ENCODE measurements at regions not wholly inside any gene's neighbourhood (a gene's known extent, or its start where the extent isn't known, plus 50 kb on each side); places are given as distances from the start of the nearest gene placed in this dataset.

DNA sequence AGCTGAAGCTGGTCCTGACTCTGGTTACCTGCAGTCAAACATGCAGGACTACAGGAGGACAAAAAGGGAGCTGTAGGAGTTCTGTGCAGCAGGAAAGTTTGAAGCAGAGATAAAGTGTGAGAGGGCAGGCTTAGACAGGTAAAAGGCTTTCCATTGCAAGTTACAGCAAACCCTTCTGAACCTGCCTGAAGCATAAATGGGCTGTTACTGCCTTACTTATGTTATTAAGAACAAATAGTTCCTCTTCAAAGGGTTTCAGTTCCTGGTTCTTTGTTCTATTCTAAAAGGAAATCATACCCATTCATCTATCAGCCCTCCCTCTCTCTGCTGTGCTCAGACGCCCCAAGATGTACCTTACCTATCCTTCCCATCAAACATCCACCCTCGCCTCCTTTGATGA lies 52.4 kb upstream of the CACNA2D3 start:
- H3K4me1 Mint-ChIP-seq = peaks cover 7% of the 10 kb centered on the region
- H3K27ac Mint-ChIP-seq = no peak overlapping the region

More for the DNA sequence above, 52.4 kb upstream of the CACNA2D3 start:
- no peaks in the 10 kb centered on the region for H3K27me3 ChIP-seq (ENCODE audit: insufficient read depth)
- no peak overlapping the region for H2AFZ ChIP-seq
- no peaks in the 10 kb centered on the region for H4K20me1 ChIP-seq (replicated peaks; ENCODE audit: insufficient read depth)
- H3K36me3 Mint-ChIP-seq (ENCODE audit: low read depth) = peaks cover 21% of the 10 kb centered on the region
- no peaks in the 10 kb centered on the region for H3K79me2 ChIP-seq (replicated peaks; ENCODE audit: insufficient read depth)
- DNase-seq (ENCODE audit: low spot score) (no peak), ATAC-seq (no peak)
- 0 out of 2 replicates have a peak, but pooled peaks cover 5% of the 10 kb centered on the region for H3K4me1 ChIP-seq (ENCODE audit: insufficient read depth)
- H3K27ac ChIP-seq (ENCODE audit: low read depth) = no peak overlapping the region
- peaks cover 10% of the 10 kb centered on the region for H3K27me3 Mint-ChIP-seq (ENCODE audit: insufficient read depth, low read depth, poor library complexity)
- H3K9me2 ChIP-seq (ENCODE audit: insufficient read depth) = 0 out of 2 replicates have a peak, but pooled peaks cover 3% of the 10 kb centered on the region
- H3K4me2 ChIP-seq = no peak overlapping the region
- no peak overlapping the region for H3K4me3 ChIP-seq
- peaks cover 11% of the 10 kb centered on the region for H3K36me3 ChIP-seq (ENCODE audit: insufficient read depth)
- H3F3A ChIP-seq (replicated peaks; ENCODE audit: low read depth) = no peaks in the 10 kb centered on the region
- no peak for TF ChIP-seq STAT1 (IDR thresholded peaks at IDR 0.05; ENCODE audit: unreplicated experiment)
- TF ChIP-seq, protein P1, sequence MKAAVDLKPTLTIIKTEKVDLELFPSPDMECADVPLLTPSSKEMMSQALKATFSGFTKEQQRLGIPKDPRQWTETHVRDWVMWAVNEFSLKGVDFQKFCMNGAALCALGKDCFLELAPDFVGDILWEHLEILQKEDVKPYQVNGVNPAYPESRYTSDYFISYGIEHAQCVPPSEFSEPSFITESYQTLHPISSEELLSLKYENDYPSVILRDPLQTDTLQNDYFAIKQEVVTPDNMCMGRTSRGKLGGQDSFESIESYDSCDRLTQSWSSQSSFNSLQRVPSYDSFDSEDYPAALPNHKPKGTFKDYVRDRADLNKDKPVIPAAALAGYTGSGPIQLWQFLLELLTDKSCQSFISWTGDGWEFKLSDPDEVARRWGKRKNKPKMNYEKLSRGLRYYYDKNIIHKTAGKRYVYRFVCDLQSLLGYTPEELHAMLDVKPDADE (IDR thresholded peaks at IDR 0.05) = no peak
- TF ChIP-seq, protein P2, sequence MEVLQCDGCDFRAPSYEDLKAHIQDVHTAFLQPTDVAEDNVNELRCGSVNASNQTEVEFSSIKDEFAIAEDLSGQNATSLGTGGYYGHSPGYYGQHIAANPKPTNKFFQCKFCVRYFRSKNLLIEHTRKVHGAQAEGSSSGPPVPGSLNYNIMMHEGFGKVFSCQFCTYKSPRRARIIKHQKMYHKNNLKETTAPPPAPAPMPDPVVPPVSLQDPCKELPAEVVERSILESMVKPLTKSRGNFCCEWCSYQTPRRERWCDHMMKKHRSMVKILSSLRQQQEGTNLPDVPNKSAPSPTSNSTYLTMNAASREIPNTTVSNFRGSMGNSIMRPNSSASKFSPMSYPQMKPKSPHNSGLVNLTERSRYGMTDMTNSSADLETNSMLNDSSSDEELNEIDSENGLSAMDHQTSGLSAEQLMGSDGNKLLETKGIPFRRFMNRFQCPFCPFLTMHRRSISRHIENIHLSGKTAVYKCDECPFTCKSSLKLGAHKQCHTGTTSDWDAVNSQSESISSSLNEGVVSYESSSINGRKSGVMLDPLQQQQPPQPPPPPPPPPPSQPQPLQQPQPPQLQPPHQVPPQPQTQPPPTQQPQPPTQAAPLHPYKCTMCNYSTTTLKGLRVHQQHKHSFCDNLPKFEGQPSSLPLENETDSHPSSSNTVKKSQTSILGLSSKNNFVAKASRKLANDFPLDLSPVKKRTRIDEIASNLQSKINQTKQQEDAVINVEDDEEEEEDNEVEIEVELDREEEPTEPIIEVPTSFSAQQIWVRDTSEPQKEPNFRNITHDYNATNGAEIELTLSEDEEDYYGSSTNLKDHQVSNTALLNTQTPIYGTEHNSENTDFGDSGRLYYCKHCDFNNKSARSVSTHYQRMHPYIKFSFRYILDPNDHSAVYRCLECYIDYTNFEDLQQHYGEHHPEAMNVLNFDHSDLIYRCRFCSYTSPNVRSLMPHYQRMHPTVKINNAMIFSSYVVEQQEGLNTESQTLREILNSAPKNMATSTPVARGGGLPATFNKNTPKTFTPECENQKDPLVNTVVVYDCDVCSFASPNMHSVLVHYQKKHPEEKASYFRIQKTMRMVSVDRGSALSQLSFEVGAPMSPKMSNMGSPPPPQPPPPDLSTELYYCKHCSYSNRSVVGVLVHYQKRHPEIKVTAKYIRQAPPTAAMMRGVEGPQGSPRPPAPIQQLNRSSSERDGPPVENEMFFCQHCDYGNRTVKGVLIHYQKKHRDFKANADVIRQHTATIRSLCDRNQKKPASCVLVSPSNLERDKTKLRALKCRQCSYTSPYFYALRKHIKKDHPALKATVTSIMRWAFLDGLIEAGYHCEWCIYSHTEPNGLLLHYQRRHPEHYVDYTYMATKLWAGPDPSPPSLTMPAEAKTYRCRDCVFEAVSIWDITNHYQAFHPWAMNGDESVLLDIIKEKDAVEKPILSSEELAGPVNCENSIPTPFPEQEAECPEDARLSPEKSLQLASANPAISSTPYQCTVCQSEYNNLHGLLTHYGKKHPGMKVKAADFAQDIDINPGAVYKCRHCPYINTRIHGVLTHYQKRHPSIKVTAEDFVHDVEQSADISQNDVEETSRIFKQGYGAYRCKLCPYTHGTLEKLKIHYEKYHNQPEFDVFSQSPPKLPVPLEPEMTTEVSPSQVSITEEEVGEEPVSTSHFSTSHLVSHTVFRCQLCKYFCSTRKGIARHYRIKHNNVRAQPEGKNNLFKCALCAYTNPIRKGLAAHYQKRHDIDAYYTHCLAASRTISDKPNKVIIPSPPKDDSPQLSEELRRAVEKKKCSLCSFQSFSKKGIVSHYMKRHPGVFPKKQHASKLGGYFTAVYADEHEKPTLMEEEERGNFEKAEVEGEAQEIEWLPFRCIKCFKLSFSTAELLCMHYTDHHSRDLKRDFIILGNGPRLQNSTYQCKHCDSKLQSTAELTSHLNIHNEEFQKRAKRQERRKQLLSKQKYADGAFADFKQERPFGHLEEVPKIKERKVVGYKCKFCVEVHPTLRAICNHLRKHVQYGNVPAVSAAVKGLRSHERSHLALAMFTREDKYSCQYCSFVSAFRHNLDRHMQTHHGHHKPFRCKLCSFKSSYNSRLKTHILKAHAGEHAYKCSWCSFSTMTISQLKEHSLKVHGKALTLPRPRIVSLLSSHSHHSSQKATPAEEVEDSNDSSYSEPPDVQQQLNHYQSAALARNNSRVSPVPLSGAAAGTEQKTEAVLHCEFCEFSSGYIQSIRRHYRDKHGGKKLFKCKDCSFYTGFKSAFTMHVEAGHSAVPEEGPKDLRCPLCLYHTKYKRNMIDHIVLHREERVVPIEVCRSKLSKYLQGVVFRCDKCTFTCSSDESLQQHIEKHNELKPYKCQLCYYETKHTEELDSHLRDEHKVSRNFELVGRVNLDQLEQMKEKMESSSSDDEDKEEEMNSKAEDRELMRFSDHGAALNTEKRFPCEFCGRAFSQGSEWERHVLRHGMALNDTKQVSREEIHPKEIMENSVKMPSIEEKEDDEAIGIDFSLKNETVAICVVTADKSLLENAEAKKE (CRISPR knock-in tag; IDR thresholded peaks at IDR 0.05) = no peak
- TF ChIP-seq ZNF114 (CRISPR knock-in tag; IDR thresholded peaks at IDR 0.05) = no peak
- TF ChIP-seq JUNB (IDR thresholded peaks at IDR 0.05; ENCODE audit: unreplicated experiment) = no peak
- TF ChIP-seq CREB1 (CRISPR knock-in tag; IDR thresholded peaks at IDR 0.05; ENCODE audit: low read depth) = no peak
- TF ChIP-seq EZH2 (IDR thresholded peaks at IDR 0.05; ENCODE audit: low read depth, unreplicated experiment) = no peak
- no peak for TF ChIP-seq NANOG (IDR thresholded peaks at IDR 0.05; ENCODE audit: borderline replicate concordance)
- TF ChIP-seq, protein P3, sequence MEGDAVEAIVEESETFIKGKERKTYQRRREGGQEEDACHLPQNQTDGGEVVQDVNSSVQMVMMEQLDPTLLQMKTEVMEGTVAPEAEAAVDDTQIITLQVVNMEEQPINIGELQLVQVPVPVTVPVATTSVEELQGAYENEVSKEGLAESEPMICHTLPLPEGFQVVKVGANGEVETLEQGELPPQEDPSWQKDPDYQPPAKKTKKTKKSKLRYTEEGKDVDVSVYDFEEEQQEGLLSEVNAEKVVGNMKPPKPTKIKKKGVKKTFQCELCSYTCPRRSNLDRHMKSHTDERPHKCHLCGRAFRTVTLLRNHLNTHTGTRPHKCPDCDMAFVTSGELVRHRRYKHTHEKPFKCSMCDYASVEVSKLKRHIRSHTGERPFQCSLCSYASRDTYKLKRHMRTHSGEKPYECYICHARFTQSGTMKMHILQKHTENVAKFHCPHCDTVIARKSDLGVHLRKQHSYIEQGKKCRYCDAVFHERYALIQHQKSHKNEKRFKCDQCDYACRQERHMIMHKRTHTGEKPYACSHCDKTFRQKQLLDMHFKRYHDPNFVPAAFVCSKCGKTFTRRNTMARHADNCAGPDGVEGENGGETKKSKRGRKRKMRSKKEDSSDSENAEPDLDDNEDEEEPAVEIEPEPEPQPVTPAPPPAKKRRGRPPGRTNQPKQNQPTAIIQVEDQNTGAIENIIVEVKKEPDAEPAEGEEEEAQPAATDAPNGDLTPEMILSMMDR (conservative IDR thresholded peaks at IDR 0.05; ENCODE audit: low read depth in 2 of 2) = no peak
- no peak for TF ChIP-seq EZH2phosphoT487 (IDR thresholded peaks at IDR 0.05; ENCODE audit: unreplicated experiment)
- no peak for TF ChIP-seq ZNF331 (CRISPR knock-in tag; IDR thresholded peaks at IDR 0.05; ENCODE audit: low read depth)
- TF ChIP-seq POLR2AphosphoS5 (IDR thresholded peaks at IDR 0.05; ENCODE audit: low read depth) = no peak
- TF ChIP-seq, protein P4, sequence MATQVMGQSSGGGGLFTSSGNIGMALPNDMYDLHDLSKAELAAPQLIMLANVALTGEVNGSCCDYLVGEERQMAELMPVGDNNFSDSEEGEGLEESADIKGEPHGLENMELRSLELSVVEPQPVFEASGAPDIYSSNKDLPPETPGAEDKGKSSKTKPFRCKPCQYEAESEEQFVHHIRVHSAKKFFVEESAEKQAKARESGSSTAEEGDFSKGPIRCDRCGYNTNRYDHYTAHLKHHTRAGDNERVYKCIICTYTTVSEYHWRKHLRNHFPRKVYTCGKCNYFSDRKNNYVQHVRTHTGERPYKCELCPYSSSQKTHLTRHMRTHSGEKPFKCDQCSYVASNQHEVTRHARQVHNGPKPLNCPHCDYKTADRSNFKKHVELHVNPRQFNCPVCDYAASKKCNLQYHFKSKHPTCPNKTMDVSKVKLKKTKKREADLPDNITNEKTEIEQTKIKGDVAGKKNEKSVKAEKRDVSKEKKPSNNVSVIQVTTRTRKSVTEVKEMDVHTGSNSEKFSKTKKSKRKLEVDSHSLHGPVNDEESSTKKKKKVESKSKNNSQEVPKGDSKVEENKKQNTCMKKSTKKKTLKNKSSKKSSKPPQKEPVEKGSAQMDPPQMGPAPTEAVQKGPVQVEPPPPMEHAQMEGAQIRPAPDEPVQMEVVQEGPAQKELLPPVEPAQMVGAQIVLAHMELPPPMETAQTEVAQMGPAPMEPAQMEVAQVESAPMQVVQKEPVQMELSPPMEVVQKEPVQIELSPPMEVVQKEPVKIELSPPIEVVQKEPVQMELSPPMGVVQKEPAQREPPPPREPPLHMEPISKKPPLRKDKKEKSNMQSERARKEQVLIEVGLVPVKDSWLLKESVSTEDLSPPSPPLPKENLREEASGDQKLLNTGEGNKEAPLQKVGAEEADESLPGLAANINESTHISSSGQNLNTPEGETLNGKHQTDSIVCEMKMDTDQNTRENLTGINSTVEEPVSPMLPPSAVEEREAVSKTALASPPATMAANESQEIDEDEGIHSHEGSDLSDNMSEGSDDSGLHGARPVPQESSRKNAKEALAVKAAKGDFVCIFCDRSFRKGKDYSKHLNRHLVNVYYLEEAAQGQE (IDR thresholded peaks at IDR 0.05; ENCODE audit: unreplicated experiment) = no peak
- H3K4me3 Mint-ChIP-seq = no peak overlapping the region
- H3K9me3 Mint-ChIP-seq = peaks cover 34% of the 10 kb centered on the region
